ENCODE measurements at regions not wholly inside any gene's neighbourhood (a gene's known extent, or its start where the extent isn't known, plus 50 kb on each side); places are given as distances from the start of the nearest gene placed in this dataset.
"Not testable (repeated sequence)": the region's sequence is repeated elsewhere in the genome, so short reads cannot be mapped to it uniquely, and the experiment has no call there.

DNA sequence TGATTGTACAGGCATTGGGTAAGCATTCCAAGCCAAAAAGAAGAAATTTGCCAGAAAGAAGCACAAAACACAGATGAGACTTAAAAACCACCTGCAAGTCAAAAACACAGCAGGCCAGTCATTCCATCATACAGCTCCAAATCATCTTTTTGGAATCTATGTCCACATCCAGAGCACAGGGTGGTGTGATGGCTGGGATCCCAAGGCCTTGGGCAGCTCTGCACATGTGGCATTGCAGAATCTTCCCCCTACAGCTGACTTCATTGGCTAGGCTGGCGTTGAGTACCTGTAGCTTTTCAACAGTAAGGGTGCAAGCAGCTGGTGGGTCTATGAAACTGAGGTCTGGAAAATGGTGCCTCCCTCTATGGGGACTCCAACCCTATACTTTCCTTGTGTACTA, 236.7 kb downstream of the CWH43 start:
- DNase-seq (ENCODE audit: extremely low read depth, low read depth, low spot score): not testable (repeated sequence)

DNA sequence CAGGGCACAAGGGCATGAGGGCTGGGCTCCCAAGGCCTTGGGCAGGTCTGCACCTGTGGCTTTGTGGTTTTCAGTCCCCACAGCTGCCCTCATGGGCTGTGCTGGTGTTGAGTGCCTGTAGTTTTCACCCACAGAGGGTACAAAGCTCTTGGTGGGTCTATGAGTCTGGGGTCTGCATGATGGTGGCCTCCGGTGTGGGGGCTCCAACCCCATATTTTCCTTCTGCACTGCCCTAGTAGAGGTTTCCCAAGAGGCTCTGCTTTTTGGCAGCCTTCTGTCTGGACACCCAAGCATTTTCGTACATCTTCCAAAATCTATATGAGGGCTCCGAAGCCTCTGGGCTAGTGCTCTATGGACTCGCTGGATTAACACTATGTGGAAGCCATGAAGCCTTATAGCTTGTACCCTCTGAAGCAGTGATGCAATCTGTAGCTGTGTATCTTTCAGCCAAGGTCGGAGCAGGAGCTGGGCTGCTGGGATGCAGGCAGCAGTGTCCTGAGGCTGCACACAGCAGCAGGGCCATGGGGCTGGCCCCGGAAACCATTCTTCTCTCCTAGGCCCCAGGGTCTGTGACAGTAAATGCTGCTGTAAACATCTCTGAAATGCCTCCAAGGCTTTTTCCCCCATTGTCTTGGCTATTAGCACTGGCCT, 240.3 kb downstream of the CWH43 start:
- DNase-seq (ENCODE audit: extremely low read depth, low read depth, low spot score): not testable (repeated sequence)

DNA sequence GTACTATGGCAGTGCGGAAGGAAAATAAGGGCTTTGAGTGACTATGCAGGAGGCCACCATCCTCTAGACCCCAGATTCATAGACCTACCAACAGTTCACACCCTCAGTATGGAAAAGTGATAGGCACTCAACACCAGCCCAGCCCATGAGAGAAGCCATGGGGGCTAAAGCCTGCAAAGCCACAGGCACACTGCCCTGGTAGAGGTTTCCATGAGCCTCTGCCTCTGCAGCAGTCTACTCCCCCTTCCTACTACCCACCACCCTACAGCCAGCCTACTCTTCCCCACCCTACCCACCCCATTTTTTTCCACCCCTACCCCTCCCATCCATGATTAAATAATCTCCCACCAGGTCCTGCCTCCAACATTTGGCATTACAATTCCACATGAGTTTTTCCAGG, 241.9 kb downstream of the CWH43 start:
- not testable (repeated sequence) for DNase-seq (ENCODE audit: extremely low read depth, low read depth, low spot score)

DNA sequence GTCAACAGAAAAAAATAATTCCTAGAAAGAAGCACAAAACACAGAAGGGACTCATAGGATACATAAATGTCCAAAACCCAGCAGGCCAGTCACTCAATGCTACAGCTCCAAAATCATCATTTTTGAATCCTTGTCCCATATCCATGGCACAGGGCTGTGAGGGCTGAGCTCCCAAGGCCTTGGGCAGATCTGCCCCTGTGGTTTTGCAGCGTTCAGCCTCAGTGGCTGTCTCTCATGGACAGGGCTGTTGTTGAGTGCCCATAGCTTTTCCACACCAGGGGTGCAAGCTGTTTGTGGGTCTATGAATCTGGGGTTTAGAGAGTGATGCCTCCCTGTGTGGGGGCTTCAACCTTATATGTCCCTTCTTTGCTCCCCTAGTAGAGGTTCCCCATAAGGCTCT, 243.2 kb downstream of the CWH43 start:
- DNase-seq (ENCODE audit: extremely low read depth, low read depth, low spot score): not testable (repeated sequence)

DNA sequence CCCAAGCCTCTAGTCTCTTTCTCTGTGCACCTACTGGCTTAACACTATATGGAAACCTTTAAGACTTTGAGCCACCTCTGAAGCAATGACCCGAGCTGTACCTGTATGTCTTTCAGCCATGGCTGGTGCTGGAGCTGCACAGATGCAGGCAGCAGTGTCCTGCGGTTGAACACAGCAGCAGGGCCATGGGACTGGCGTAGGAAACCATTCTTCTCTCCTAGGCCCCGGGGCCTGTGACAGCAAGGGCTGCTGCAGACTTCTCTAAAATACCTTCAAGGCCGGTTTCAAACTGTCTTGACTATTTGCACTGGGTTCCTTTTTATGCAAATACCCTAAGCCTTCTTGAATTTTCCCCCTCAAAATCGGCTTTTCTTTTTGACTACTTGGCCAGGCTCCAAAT, 243.6 kb downstream of the CWH43 start:
- not testable (repeated sequence) for DNase-seq (ENCODE audit: extremely low read depth, low read depth, low spot score)

DNA sequence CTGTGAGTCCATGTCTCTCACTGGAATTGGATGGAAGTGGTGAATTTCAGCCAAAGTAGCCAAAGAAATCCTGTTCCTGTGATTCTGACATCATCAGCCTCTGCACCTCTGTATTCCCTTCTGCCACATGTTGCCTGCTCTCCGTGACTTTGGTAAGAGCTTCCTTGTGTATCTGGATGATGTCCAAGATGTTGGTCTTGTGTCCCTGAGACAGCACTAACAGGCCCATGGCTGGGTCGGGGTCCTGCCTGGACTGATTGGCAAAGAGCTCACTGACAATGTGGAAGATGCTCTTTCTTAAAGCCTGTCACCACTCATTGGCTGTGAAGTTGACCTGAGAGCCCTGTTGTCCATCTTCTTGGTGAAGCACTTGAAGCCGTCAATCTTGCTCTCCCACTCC, 247.3 kb downstream of the CWH43 start:
- DNase-seq (ENCODE audit: extremely low read depth, low read depth, low spot score): not testable (repeated sequence)

DNA sequence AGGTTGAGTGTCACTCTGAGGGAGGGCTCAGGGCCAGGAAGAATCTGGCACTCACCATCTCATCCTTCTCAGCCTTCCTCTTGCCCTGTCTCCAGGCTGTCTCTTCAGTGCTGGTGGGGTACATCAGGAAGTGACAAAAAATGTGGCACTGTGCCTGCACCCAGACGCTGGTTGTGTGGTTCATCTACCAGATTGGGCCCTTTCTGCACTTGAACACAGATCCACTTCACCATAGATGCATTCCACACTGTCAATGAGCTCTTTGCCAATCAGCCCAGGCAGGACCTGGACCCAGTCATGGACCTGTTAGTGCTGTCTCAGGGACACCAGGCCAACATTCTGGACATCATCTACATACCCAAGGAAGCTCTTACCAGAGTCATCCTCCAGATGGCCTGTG, 247.7 kb downstream of the CWH43 start:
- not testable (repeated sequence) for DNase-seq (ENCODE audit: extremely low read depth, low read depth, low spot score)

DNA sequence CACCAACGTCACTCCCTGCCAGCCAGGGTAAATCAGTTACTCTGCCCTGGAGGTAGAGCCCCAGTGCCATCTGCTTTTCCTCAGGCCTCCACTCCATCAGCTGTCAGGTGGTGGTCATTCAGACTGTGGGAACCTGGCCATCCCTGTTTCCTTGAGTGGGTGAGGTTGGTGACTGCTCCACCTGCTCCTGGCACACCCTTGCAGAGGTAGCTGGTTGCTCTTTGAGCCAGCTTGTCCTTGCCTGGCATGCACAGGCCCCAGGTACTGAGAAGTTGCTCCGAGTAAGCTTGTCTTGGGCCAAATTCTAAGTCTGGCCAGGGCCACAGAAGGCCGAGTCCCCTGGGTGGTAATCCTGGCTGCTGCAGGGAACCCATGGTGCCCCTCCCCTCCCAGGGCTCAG, 248.3 kb downstream of the CWH43 start:
- DNase-seq (ENCODE audit: extremely low read depth, low read depth, low spot score): not testable (repeated sequence)

- not testable (repeated sequence) for DNase-seq (ENCODE audit: extremely low read depth, low read depth, low spot score)
These were observed 249.5 kb downstream of the CWH43 start for GRCh38 chr4:49235413-49236160.

DNA sequence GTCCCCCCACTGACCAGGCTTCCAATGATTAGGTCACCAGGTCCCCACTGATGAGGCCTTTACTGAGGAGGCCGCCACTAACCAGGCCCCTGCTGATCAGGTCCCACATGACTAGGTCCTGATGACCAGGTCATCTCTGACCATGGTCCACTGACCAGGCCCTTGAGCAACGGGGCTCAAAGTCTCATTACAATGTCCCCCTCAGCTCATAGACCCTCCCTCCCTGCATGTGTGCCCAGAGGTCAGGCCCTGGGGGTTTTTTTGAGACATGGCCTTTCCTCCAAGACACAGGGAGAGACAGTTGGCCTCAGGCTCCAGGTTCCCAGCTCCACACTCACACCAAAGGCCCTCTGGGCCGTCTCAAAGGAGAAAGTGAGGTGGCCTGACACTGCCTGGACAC, 250.4 kb downstream of the CWH43 start:
- not testable (repeated sequence) for DNase-seq (ENCODE audit: extremely low read depth, low read depth, low spot score)

GRCh38 chr4:49241295-49241694, 255.2 kb downstream of the CWH43 start:
- DNase-seq (ENCODE audit: extremely low read depth, low read depth, low spot score): not testable (repeated sequence)

DNA sequence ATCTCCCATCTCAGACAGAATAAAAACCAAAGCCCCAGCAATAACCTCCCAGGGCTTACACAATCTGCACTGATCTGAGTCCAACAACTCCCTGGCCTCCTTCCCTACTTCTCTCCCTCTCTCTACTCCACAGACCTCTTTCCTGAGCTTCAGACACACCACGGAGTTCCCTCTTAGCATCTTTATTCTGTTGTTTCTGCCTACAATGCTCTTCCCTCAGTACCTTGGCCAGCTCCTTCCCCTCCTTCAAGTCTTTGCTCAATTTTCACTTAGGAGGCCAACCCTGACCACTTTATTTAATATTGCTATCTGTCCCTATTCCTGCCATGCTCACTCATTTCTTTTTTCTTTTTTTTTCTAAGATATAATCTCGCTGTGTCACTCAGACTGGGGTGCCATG, 276.7 kb downstream of the CWH43 start:
- DNase-seq (ENCODE audit: extremely low read depth, low read depth, low spot score): not testable (repeated sequence)

DNA sequence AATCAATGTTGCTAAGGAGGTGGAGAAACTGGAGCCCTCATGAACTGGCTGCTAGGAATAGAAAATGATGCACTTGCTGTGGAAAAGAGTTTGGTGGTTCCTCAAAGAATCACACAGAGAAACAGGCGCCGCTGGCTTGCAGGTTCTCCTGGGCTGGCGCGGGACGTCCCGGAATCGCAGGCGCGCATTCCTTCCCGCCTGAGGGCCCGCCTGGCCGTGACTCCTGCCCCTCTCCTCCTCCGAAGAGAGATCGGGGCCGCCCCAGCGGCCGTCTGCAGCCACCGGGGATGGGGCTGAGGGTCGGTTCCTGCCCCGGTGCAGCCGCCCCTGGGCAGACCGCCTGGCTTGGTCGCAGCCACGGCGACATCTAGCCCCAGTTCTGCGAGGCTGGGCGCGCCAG, 284.4 kb downstream of the CWH43 start:
- DNase-seq (ENCODE audit: extremely low read depth, low read depth, low spot score): not testable (repeated sequence)

DNA sequence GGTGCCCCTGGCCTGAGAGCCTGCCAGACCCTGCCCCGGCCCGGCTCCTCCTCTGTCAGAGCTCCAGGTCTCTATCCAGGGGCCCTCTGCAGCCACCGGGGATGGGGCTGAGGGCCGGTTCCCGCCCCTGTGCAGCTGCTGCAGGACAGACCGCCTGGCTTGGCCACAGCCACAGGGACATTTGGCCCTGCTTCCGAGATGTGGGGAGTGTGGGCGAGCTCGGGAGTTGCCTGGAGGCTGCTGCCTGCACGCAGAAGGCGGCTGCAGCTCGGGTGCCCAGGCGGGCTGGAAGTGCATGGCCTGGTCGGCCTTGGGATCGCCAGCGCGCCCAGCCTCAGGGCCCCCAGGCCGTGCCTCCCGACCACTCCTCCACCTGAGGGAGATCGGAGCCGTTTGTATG, 284.8 kb downstream of the CWH43 start:
- DNase-seq (ENCODE audit: extremely low read depth, low read depth, low spot score): not testable (repeated sequence)

DNA sequence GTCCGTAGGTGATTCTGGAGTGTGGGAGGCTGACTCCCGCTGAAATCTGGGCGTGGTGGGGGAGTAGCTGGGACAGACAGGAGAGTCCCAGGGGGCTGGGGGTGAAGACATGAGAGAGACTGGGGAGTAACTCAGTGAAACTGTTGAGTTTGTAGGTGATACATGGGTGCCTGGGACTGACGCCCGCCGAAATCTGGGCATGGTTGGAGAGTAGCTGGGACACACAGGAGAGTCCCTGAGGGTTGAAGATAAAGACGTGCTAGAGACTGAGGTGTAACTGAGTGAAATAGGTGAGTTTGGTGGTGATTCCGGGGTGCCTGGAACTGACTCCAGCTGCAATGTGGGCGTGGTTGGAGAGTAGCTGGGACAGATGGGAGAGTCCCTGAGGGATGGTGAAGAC, 299.8 kb downstream of the CWH43 start:
- not testable (repeated sequence) for DNase-seq (ENCODE audit: extremely low read depth, low read depth, low spot score)

GRCh38 chr4:49286926-49287745, 301.1 kb downstream of the CWH43 start:
- DNase-seq (ENCODE audit: extremely low read depth, low read depth, low spot score): not testable (repeated sequence)

DNA sequence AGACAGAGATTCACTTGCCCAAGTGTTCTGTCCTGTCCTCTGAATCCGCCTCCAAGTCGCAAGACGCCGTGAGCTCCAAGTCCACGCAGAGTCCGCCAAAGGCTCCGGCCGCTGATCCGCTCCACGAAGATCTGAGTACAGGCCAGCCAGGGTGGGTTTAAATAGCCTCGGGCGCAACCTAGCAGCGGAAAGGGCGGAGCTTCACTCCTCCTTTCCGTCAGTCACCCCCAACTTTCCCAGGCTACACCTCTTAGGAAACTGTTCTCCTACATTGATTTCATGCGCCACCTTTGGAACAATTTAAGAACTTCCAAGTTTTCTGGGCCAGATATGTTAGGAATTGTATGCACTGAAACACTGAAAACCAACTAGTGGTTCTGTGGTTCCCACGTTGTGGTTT, 301.8 kb downstream of the CWH43 start:
- DNase-seq (ENCODE audit: extremely low read depth, low read depth, low spot score): not testable (repeated sequence)

DNA sequence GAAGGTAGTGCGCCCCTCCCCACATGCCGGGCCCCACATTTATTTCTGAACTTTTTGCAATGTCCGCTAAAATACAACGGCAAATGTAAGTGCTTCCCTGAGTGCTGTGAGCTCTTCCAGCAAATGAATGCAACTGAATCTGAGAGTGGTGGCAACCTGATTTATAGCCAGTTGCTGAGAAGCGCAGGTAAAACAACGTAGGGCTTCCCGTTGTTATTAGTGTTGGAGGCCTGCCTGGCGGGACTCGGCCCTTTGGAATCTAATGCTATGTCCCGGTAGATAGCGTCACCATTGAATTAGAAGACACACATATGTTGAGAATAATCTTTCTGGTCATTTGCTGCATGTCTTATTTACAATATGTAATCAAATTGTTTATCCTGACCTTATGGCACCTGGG, 302.7 kb downstream of the CWH43 start:
- not testable (repeated sequence) for DNase-seq (ENCODE audit: extremely low read depth, low read depth, low spot score)

GRCh38 chr4:49314815-49315214, 328.7 kb downstream of the CWH43 start:
- not testable (repeated sequence) for DNase-seq (ENCODE audit: extremely low read depth, low read depth, low spot score)

- not testable (repeated sequence) for DNase-seq (ENCODE audit: extremely low read depth, low read depth, low spot score)
These were observed 334.8 kb downstream of the CWH43 start for GRCh38 chr4:49320725-49321410.
